C1 segment of cervical spinal cord (tissue), 14 donors: ENCODE measurements at regions not wholly inside any gene's neighbourhood (a gene's known extent, or its start where the extent isn't known, plus 50 kb on each side); places are given as distances from the start of the nearest gene placed in this dataset.
"Not testable (repeated sequence)": the region's sequence is repeated elsewhere in the genome, so short reads cannot be mapped to it uniquely, and the experiment has no call there.

ENCODE experiments used
- DNase-seq, 14 donors: peaks; one replicate each; lab custom pipeline; 2025; lab: John Stamatoyannopoulos, UW

DNA sequence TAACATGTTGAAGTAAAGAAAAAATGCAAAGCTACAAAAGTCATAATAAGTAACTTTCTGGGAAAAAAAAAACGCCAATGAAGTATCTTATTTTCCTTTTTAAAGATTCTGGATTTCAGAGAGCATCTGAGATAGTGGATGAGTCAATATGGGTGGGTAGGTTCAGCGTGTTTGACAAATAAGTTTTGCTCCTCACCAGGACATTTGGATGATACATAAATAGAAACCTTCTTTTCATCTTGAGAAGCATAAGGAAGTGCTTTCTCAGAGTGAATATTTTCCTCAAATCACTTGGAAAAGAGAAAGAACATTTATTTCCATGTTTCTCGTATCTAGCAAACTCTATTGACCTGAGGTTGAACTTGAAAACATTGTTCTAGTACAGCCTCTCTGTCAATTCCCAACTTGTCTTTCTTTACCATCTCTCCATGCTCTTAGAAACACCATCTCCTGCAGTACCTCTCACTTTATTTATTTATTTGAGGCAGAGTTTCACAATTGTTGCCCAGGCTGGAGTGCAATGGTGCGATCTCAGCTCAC lies 463.2 kb downstream of the KLF5 start:
- no peak for DNase-seq

DNA sequence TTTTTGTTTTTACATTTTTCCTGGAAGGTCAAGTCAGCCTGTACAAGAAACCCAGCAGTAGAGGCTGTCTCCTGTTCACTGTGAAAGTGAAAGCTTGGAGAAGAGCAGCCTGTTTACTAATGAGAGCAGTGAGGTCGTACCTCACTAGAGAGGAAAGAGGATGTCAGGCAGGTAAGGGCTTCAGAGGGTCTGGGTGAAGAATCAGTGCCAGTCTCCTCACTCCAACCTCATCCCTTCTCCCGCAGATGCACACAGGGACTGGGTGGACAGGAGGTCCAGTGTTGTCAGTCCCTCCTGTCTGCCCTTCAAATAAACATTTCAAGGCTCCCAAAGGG lies 462.5 kb downstream of the KLF5 start:
- DNase-seq = no peak

GRCh38 chr13:73520566-73521289 lies 461.9 kb downstream of the KLF5 start:
- no peak for DNase-seq

DNA sequence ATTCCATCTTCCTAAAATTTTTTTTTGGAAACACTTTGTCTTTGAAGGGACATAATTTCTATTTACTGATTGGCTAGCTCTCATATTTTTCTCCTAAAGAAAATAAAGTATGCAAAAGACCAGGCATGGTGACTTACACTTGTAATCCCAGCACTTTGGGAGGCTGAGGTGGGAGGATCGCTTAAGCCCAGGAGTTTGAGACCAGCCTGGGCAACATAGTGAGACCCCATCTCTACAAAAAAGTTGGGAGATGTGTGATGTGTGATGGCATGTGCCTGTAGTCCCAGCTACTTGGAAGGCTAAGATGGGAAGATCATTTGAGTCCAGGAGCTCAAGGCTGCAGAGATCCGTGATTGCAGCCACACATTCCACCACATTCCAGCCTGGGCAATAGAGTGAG lies 461.3 kb downstream of the KLF5 start:
- DNase-seq = not testable (repeated sequence)

DNA sequence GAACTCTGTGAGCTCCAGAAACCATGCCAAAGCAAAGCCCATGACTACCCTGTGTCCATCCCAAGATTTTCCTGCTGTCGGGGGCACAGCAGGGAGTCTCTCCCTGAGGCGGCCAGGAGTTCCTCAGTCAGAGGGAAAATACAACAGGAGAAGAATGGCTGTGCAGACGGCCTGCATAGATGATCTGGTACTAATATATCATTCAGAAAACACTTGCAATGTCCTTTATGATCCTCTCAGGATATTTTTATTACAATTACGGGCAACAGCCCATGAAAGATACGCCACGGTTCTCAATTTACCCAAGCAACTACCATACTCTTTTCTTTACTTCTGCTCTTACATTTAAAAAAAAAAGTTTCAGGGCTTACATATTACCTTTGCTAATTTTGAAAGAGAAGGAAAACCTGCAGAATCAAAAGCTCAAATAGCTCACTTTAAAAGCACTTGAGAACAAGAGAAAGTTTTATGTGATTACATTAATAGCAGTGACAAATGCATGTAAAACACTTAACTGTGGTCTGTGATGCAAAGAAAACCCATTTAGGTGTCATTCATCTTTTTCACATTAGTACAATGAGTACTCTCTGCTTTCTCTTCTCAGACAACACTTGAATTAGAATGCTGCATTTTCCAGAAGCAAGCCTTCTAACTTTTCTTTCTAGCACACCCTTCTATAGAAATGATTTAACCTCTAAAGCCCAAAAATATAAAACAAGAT lies 460.8 kb downstream of the KLF5 start:
- DNase-seq = no peak

DNA sequence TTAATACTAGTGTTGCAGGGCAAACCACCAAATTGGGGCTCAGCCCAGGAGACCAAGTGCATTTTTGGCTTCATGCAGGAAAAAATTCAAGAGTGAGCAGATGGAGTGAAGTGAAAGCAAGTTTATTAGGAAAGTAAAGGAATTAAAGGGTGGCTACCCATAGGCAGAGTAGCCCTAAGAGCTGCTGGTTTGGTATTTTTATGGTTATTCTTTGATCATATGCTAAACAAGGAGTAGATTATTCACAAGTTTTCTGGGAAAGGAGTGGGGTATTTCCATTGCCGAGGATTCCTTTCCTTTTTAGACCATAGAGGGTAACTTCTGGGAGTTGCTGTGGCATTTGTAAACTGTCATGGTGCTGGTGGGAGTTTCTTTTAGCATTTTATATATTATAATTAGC lies 459.0 kb downstream of the KLF5 start:
- DNase-seq = no peak

DNA sequence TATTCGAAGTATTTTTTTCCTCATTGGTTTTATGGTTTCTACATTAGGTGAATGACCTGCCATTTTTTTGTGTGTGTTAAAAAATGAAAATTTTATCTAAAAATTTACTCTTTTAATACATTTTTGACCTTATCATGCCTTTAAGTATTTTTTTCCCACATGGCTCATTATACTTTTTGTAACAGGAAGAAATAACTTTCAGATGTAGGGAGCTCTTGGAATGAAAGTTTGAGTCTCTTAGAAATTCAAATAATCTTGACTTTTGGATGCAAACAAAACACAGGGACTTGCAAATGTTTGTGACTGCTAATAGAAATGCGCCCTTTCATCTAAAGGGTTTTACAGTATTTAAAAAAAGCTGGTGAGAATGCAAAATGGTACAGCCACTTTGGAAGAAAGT lies 457.9 kb downstream of the KLF5 start:
- no peak for DNase-seq

GRCh38 chr13:73514208-73514607 lies 455.4 kb downstream of the KLF5 start:
- no peak for DNase-seq

- no peak for DNase-seq
Observed at GRCh38 chr13:73513751-73514150, 454.9 kb downstream of the KLF5 start.

GRCh38 chr13:73508841-73509240 lies 450.0 kb downstream of the KLF5 start:
- DNase-seq = no peak

DNA sequence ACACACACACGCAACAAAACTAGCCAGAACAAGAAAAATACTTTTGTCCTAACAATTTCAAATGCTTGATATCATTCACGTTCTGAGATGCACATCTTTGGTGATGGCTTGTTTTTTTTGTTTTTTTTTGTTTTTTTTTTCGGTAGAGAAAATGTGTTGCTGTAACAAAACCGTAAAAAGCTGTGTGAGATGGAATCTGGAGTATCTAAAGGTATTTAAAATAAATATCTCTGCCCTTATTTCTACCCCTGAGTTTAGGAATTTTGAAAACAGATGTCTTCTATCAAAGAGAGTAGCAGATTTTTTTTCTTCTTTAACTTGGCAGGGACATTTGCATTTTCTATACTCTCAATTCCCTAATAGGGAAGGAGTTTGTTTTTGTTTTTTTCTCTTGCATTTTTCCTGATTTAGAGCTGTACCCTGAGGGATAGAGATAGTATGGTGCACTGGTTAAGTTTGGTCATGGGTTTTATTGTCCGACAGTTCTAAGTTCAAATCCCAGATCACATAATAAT lies 446.6 kb downstream of the KLF5 start:
- DNase-seq = no peak

DNA sequence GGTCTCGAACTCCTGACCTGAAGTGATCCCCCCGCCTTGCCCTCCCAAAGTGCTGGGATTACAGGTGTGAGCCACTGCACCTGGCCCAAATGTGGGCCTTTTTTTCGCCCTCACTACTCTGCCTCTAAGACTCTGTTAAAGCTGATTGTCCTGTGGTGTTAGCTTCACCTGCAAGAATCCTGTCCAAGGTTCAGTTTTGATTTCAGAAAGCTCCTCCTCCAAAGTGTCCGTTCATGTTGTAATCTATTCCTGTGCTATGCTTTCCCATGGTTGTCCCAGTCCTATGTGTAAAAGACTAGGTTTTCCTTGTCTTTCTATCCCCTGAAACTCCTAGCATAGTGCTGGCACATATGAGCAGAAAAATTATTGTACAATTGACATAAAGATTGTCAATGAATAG lies 440.9 kb downstream of the KLF5 start:
- DNase-seq = no peak

DNA sequence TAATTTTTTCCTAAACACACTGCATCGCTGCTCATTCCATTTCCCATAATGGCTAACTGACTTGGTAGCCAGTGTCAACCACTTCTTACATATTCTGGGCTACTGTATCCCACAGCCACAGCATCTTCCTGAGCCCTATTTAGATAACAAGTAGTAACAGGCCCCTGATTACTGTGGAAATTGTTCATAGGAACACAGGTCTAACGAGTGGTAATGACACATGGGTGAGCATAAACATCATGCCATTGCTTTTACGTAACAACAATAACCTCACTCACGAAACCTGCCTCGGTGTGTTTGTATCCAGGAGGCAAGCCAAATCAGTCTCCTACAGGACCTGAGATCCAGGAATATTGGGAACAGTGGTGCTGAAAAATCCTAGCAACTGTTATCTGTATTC lies 438.6 kb downstream of the KLF5 start:
- DNase-seq = no peak

DNA sequence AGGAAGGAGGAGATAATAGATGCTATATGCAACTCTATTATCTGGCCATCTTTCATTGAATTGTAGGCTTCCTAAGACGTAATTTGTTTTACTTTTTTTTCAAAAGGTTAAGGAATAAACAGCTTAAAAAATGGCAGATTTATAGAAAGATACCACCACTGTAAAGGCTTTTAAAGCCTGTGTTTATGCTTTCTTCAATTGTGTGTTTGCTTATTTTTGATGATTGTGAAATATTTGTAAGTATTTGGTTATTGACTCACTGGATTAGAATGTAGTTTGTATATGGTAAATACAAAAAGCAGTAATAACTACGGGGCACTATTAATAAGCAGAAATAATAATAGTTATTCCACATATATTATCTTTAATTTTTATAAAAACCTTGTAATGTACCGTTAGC lies 437.9 kb downstream of the KLF5 start:
- no peak for DNase-seq

GRCh38 chr13:73492811-73493210 lies 434.0 kb downstream of the KLF5 start:
- DNase-seq = no peak

- DNase-seq = no peak
Observed at GRCh38 chr13:73482556-73482955, 423.8 kb downstream of the KLF5 start.

DNA sequence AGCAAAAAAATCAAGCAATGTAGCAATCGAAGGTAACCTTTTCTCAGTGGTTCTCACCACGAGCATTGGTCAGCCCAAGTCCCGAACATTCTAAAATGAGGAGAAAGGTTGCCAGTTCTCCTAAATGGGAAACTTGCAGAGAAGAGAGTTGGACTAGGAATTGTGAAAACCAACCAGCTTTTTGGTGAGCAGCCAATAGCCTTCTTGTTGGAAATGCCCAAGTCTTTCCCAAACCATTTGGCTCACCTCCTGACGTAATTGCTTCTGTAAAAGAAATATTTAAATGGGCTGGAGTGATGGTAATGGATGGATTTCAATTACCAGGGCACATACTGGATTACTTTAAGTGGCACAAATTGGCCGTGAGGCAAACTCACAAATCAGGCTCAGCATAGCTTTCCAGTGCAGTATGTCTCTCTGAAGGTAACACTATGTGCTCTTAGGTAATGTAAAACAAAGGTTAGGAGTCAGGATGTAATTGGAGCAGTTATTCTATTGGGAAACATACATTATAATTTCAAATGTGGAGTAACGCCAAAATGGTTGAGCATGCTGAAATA lies 423.2 kb downstream of the KLF5 start:
- DNase-seq = peak in 2 of 14 donors; percentile 1

DNA sequence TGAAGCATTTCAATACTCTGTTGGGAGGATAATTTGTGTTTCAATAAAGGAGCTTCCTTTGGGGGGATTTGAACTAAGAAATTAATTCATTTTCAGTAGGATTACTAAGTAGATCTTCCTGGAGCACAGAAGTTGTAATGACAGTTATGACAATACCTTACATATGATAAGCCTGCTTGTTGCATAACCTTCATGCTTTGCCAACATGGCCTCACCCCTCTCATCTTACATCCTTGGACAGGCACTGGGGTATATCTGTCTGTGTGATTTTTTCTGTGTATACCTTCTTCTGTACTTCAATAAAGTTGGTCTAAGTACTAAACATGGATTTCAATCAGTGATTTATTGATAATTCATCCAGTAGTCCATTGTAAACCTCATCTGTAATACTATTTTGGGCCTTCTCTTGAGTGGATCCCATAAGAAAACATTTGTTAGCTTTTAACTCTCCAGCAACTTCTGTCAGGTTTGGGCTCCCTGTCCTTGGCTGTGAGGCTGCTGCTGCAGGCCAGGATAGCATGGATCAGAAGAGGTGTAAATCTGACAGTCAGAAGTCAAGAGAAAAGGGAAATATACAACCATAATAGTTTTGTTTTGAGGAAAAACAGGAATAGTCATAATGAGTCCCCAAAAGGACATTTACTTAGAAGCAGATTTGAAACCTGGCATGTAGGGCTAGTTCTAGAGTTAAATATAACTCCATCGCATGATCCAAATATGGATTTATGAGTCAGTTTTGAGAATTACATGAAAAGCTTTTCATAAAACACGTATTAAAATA lies 422.2 kb downstream of the KLF5 start:
- no peak for DNase-seq

GRCh38 chr13:73479856-73480255 lies 421.1 kb downstream of the KLF5 start:
- no peak for DNase-seq

GRCh38 chr13:73479351-73479750 lies 420.5 kb downstream of the KLF5 start:
- no peak for DNase-seq

- DNase-seq = no peak
Observed at GRCh38 chr13:73477441-73477840, 418.6 kb downstream of the KLF5 start.

- DNase-seq = no peak
Observed at GRCh38 chr13:73473016-73473415, 414.2 kb downstream of the KLF5 start.
